HepG2 (cell line): ENCODE measurements at regions not wholly inside any gene's neighbourhood (a gene's known extent, or its start where the extent isn't known, plus 50 kb on each side); places are given as distances from the start of the nearest gene placed in this dataset.

Source experiments
- FOXK1 ChIP-seq: sonication (generic); formaldehyde crosslinking; IDR thresholded peaks from 2 replicates; pipeline ENCODE4 v1.4.0; 2020; ENCODE audit warnings: low read depth, missing genetic modification reagents, borderline replicate concordance
- HNF4G ChIP-seq, 2 experiments: sonication (generic) in 1 of 2; formaldehyde crosslinking in 1 of 2; IDR thresholded peaks; 2 replicates each; pipeline versions ENCODE4 v1.4.0 to v1.6.1; 2011 to 2020; ENCODE audit warnings: borderline replicate concordance in 2 of 2, low read depth in 2 of 2, mild to moderate bottlenecking in 2 of 2, low read length in 1 of 2, missing genetic modification reagents in 1 of 2, moderate library complexity in 1 of 2
- HNRNPL ChIP-seq: fragments of 200-400 bp; formaldehyde crosslinking; IDR thresholded peaks from 2 replicates; pipeline ENCODE4 v1.6.1; 2017; ENCODE audit warnings: mild to moderate bottlenecking, low read depth, low read length
- ZNF513 ChIP-seq: sonication (generic); formaldehyde crosslinking; conservative IDR thresholded peaks from 2 replicates; pipeline ENCODE4 v1.5.0; 2020; ENCODE audit warnings: missing genetic modification reagents

- TF ChIP-seq HNF4G (IDR thresholded peaks at IDR 0.05; ENCODE audit: borderline replicate concordance, low read depth, low read length) (no peak), HNF4G (CRISPR knock-in tag; IDR thresholded peaks at IDR 0.05; ENCODE audit: borderline replicate concordance, low read depth) (no peak), FOXK1 (no peak), HNRNPL (no peak), ZNF513 (CRISPR knock-in tag) (no peak)
Measured at GRCh38 chr4:13944095-13944511, 316.6 kb upstream of the BOD1L1 start.
